Stimulated activated naive B cell treated with anti-CD40 and anti-IgM and Interleukin-4, amounts not matched to agents 10 μg/mL and 1 μg/mL and 100 μg/mL, for 72 hours (primary cell): ENCODE measurements at regions not wholly inside any gene's neighbourhood (a gene's known extent, or its start where the extent isn't known, plus 50 kb on each side); places are given as distances from the start of the nearest gene placed in this dataset.

ENCODE experiments used
- ATAC-seq, 2 donors: fragments of 150-1000 bp; cut with Tn5 transposase; replicated peaks; 2 replicates each; pipeline ENCODE4 v1.10.0; 2021; ENCODE audit warnings: moderate library complexity in 1 of 2
- DNase-seq: peaks from one replicate; pipeline ENCODE4 v3.0.0; 2021
- H3K27ac Mint-ChIP-seq: one replicate; pipeline ENCODE4 v1.8.0; 2022; ENCODE audit warnings: mild to moderate bottlenecking, mixed read lengths
- H3K27me3 Mint-ChIP-seq, 2 donors: one replicate each; pipeline ENCODE4 v1.8.0; 2022; ENCODE audit warnings: mixed read lengths in 2 of 2
- H3K36me3 Mint-ChIP-seq, 2 donors: one replicate each; pipeline ENCODE4 v1.8.0; 2022; ENCODE audit warnings: mixed read lengths in 2 of 2, mild to moderate bottlenecking in 1 of 2
- H3K4me1 Mint-ChIP-seq, 2 donors: one replicate each; pipeline ENCODE4 v1.8.0; 2022; ENCODE audit warnings: mixed read lengths in 2 of 2, mild to moderate bottlenecking in 1 of 2
- H3K4me3 Mint-ChIP-seq, 2 donors: one replicate each; pipeline ENCODE4 v1.8.0; 2022; ENCODE audit warnings: mild to moderate bottlenecking in 2 of 2, mixed read lengths in 2 of 2, moderate library complexity in 1 of 2
- H3K9me3 Mint-ChIP-seq, 2 donors: one replicate each; pipeline ENCODE4 v1.8.0; 2022; ENCODE audit warnings: mixed read lengths in 2 of 2, mild to moderate bottlenecking in 1 of 2

DNA sequence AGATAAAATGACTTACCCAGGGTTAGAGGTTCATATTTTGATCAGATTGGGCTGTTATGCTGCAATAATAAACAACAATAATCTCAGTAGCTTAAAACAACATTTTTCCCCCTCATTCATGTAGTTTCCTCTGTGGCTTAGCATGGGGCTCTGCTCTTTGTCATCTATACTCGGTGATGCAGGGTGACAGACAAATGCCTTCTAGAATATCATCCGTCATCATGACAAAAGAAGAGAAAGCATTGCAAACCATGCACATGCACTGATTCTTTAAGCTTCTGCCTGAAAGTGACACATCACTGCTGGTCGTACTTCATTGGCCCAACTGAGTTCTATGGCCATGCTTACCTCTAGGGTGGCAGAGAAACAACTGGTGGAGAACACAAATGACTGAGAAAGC is 58.8 kb upstream of the MAMDC2 start:
- H3K4me1 Mint-ChIP-seq = no peaks in the 10 kb centered on the region
- no peak for ATAC-seq
- H3K4me3 Mint-ChIP-seq = no peak overlapping the region
- peaks cover 2 to 3% of the 10 kb centered on the region in 2 donors for H3K9me3 Mint-ChIP-seq
- peaks cover 20 to 31% of the 10 kb centered on the region in 2 donors for H3K27me3 Mint-ChIP-seq
- no peak for DNase-seq
- H3K27ac Mint-ChIP-seq = no peak overlapping the region
- no peaks in the 10 kb centered on the region for H3K36me3 Mint-ChIP-seq

DNA sequence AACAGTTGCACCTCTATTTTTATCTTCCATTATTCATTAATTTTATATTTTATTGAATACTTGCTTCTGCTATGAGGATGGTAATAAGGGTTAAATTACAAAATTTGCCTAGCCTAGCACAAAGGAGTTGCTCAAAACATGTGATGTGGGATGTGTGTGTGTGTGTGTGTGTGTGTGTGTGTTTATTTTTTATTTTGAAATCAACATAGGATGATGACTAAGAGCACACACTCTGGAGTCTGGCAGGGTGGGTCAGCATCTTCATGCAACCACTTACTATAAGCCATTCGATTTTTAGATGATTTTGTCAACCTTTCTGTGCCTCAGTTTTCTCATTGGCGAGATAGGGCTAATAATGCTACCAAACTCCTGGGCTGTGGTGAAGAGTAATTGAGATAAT is 57.7 kb upstream of the MAMDC2 start:
- DNase-seq (no peak), ATAC-seq (no peak)
- no peak overlapping the region for H3K4me3 Mint-ChIP-seq
- H3K9me3 Mint-ChIP-seq = peaks cover 2 to 3% of the 10 kb centered on the region in 2 donors
- no peak overlapping the region for H3K27ac Mint-ChIP-seq
- H3K36me3 Mint-ChIP-seq = no peaks in the 10 kb centered on the region
- peaks cover 25 to 26% of the 10 kb centered on the region in 2 donors for H3K27me3 Mint-ChIP-seq
- no peaks in the 10 kb centered on the region for H3K4me1 Mint-ChIP-seq

DNA sequence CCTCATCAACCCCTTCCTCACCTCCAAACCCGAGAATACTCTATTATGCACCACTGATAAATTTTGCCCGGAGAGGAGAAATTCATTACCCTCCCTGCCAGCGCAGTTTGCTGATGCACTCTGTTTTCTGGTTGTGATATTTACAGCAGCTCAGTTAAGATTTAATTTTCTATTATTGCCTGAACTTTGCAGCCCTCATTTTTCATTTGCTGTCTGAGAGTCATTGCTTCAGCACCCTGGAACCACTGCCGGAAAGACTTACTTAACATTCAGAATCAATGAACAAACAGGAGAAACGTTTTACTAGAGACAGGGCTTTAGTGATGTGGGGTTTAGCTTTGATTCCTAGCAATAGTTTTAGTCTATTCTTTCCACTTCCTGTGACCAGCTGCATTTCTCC is 56.7 kb upstream of the MAMDC2 start:
- no peak for ATAC-seq
- Mint-ChIP-seq H3K9me3 (peaks cover 2 to 3% of the 10 kb centered on the region in 2 donors), H3K4me1 (no peaks in the 10 kb centered on the region), H3K36me3 (no peaks in the 10 kb centered on the region), H3K27ac (no peak overlapping the region), H3K27me3 (peaks cover 25 to 32% of the 10 kb centered on the region in 2 donors), H3K4me3 (no peak overlapping the region)
- DNase-seq = no peak

DNA sequence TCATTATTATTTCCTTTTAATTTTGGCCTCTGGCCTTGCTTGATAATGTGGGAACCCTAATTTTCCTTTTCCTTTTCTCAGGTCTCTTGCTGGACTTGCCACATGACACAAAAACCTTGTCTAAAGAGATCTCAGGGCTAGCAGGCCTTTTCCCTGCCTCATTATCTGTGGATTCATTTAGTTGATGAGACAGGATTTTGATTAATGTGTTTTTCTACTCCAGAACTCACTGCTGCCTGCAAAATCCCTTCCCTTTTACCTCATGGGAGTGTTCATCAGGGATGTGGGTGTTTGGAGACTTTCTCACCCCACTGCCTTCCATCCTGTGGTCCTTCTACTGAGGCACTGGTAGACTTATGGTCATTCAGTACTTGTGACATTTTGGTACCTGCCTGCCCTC is 56.2 kb upstream of the MAMDC2 start:
- no peak for DNase-seq
- no peak overlapping the region for H3K4me3 Mint-ChIP-seq
- ATAC-seq = no peak
- no peak overlapping the region for H3K27ac Mint-ChIP-seq
- no peaks in the 10 kb centered on the region for H3K36me3 Mint-ChIP-seq
- no peaks in the 10 kb centered on the region for H3K4me1 Mint-ChIP-seq
- H3K27me3 Mint-ChIP-seq = peaks cover 23 to 27% of the 10 kb centered on the region in 2 donors
- H3K9me3 Mint-ChIP-seq = peaks cover 2 to 3% of the 10 kb centered on the region in 2 donors

DNA sequence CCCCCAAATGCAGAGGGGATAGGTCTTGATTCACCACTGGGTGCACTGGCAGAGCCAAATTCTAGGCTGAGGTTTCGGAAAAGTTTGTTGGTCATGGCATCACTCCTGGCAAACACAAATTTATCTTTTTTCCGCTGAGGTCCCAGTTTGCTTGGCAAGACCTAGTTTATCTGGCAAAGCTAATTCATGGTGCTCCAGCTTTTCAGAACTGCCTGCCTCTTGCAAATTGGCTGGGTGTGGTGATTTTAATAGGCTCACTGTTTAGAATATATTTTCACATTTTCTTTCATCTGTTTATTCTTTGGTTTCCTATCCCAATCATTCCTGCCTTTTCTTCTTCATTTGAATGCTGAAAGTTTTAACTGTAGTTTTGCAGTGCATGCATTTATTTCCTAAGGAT is 50.5 kb upstream of the MAMDC2 start:
- no peak for DNase-seq
- no peak for ATAC-seq
- no peaks in the 10 kb centered on the region for H3K4me1 Mint-ChIP-seq
- no peak overlapping the region for H3K4me3 Mint-ChIP-seq
- no peaks in the 10 kb centered on the region for H3K36me3 Mint-ChIP-seq
- H3K27ac Mint-ChIP-seq = no peak overlapping the region
- H3K9me3 Mint-ChIP-seq = peaks cover 2 to 3% of the 10 kb centered on the region in 2 donors
- peaks cover 15 to 28% of the 10 kb centered on the region in 2 donors for H3K27me3 Mint-ChIP-seq
